ENCODE measurements at regions not wholly inside any gene's neighbourhood (a gene's known extent, or its start where the extent isn't known, plus 50 kb on each side); places are given as distances from the start of the nearest gene placed in this dataset.

DNA sequence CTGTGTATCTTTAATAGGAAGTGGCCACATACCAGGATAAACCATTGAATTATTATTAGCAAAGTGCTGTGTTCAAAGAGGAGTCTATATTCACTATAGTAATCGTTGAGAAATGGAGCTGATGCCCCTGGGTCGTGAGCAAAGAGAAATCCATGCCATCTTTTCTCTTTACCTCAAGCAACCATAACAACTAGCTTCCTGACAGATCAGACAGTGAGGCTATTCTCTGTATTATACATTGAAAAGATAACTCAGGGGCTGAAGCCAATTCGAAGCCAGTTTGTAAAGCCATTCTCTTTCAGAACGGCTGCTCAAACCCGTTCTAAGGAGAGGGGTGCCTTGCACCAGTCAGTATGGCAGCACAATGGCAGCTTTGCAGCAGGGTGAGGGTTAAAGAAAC, 680.6 kb downstream of the SEMA5A start:
- TF ChIP-seq, protein P1, sequence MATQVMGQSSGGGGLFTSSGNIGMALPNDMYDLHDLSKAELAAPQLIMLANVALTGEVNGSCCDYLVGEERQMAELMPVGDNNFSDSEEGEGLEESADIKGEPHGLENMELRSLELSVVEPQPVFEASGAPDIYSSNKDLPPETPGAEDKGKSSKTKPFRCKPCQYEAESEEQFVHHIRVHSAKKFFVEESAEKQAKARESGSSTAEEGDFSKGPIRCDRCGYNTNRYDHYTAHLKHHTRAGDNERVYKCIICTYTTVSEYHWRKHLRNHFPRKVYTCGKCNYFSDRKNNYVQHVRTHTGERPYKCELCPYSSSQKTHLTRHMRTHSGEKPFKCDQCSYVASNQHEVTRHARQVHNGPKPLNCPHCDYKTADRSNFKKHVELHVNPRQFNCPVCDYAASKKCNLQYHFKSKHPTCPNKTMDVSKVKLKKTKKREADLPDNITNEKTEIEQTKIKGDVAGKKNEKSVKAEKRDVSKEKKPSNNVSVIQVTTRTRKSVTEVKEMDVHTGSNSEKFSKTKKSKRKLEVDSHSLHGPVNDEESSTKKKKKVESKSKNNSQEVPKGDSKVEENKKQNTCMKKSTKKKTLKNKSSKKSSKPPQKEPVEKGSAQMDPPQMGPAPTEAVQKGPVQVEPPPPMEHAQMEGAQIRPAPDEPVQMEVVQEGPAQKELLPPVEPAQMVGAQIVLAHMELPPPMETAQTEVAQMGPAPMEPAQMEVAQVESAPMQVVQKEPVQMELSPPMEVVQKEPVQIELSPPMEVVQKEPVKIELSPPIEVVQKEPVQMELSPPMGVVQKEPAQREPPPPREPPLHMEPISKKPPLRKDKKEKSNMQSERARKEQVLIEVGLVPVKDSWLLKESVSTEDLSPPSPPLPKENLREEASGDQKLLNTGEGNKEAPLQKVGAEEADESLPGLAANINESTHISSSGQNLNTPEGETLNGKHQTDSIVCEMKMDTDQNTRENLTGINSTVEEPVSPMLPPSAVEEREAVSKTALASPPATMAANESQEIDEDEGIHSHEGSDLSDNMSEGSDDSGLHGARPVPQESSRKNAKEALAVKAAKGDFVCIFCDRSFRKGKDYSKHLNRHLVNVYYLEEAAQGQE (IDR thresholded peaks at IDR 0.05; ENCODE audit: insufficient read depth in 1 of 2, low read depth in 2 of 2, low read length in 2 of 2): no peak
- no peak for TF ChIP-seq TAF1 (IDR thresholded peaks at IDR 0.05; ENCODE audit: borderline replicate concordance, insufficient read depth, low read length)
- no peak for TF ChIP-seq POLR2AphosphoS5 (IDR thresholded peaks at IDR 0.05; ENCODE audit: low read depth, low read length)
- no peak for TF ChIP-seq FOXP2 (optimal IDR thresholded peaks at IDR 0.05; ENCODE audit: borderline replicate concordance, extremely low read depth, extremely low read length, insufficient read depth)

GRCh38 chr5:8865686-8866374, 680.0 kb downstream of the SEMA5A start:
- no peak for TF ChIP-seq FOXP2 (optimal IDR thresholded peaks at IDR 0.05; ENCODE audit: borderline replicate concordance, extremely low read depth, extremely low read length, insufficient read depth)
- TF ChIP-seq, protein P1 (IDR thresholded peaks at IDR 0.05; ENCODE audit: insufficient read depth in 1 of 2, low read depth in 2 of 2, low read length in 2 of 2): no peak
- no peak for TF ChIP-seq SIN3A (IDR thresholded peaks at IDR 0.05; ENCODE audit: borderline replicate concordance, insufficient read depth, low read length)
- no peak for TF ChIP-seq TAF1 (IDR thresholded peaks at IDR 0.05; ENCODE audit: borderline replicate concordance, insufficient read depth, low read length)
- no peak for TF ChIP-seq POLR2AphosphoS5 (IDR thresholded peaks at IDR 0.05; ENCODE audit: low read depth, low read length)

DNA sequence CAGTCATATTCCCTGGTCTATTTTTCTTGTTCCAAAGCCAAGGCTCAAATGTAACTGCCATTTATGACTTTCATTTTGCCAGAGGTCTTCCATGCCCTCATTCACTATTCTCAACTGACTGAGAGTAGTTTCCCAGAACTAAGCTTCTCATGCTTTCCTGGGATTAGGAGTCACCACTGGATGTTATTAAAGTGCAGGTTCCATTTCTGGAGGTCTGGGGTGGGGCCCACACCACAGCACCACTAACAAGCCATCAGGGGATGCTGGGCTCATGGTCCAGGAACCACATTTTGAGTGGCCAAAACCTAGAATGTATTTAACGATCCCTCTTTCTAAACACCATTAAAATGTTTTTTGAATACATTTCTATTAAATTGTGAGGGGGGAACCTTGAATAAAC, 677.6 kb downstream of the SEMA5A start:
- TF ChIP-seq POLR2AphosphoS5 (IDR thresholded peaks at IDR 0.05; ENCODE audit: low read depth, low read length): no peak
- TF ChIP-seq FOXP2 (optimal IDR thresholded peaks at IDR 0.05; ENCODE audit: borderline replicate concordance, extremely low read depth, extremely low read length, insufficient read depth): no peak
- TF ChIP-seq SIN3A (IDR thresholded peaks at IDR 0.05; ENCODE audit: borderline replicate concordance, insufficient read depth, low read length): no peak
- TF ChIP-seq, protein P1 (IDR thresholded peaks at IDR 0.05; ENCODE audit: insufficient read depth in 1 of 2, low read depth in 2 of 2, low read length in 2 of 2): no peak
- no peak for TF ChIP-seq TAF1 (IDR thresholded peaks at IDR 0.05; ENCODE audit: borderline replicate concordance, insufficient read depth, low read length)

- TF ChIP-seq FOXP2 (optimal IDR thresholded peaks at IDR 0.05; ENCODE audit: borderline replicate concordance, extremely low read depth, extremely low read length, insufficient read depth) (no peak), TAF1 (IDR thresholded peaks at IDR 0.05; ENCODE audit: borderline replicate concordance, insufficient read depth, low read length) (no peak), SIN3A (IDR thresholded peaks at IDR 0.05; ENCODE audit: borderline replicate concordance, insufficient read depth, low read length) (no peak)
Measured at GRCh38 chr5:8869932-8870331, 675.9 kb downstream of the SEMA5A start.

DNA sequence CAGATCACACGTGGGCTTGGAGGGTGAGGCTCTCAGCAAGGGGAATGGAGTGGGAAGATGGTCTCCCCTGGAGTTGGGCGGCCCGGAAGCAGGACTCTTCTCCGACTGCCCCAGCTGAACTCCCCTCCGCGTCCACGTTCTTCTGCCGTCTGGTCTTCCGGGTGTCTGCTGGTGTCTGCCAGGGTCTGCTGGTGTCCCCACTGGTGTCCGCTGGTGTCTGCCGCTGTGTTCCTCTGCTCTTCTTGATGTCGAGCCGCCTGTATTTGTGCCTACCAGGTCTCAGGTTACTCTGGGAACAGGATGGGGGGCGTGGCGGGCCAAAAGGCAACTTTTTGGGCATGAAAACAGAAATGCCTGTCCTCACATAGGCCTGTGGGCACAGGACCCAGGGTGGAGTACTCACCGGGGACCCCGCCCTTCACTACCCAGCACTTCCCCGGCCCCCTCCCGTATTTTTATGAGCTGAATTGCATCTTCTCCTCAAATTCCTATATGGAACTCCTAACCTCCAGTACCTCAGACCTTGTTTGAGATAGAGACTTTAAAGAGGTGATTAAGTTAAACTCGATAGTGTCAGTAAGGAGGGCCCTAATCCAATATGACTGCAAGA, 675.4 kb downstream of the SEMA5A start:
- TF ChIP-seq FOXP2 (optimal IDR thresholded peaks at IDR 0.05; ENCODE audit: borderline replicate concordance, extremely low read depth, extremely low read length, insufficient read depth): no peak
- no peak for TF ChIP-seq POLR2AphosphoS5 (IDR thresholded peaks at IDR 0.05; ENCODE audit: low read depth, low read length)
- TF ChIP-seq, protein P1 (IDR thresholded peaks at IDR 0.05; ENCODE audit: insufficient read depth in 1 of 2, low read depth in 2 of 2, low read length in 2 of 2): no peak
- TF ChIP-seq TAF1 (IDR thresholded peaks at IDR 0.05; ENCODE audit: borderline replicate concordance, insufficient read depth, low read length): no peak
- no peak for TF ChIP-seq SIN3A (IDR thresholded peaks at IDR 0.05; ENCODE audit: borderline replicate concordance, insufficient read depth, low read length)

Measured in PFSK-1 (cell line).